ENCODE measurements at regions not wholly inside any gene's neighbourhood (a gene's known extent, or its start where the extent isn't known, plus 50 kb on each side); places are given as distances from the start of the nearest gene placed in this dataset.
"Not testable (repeated sequence)": the region's sequence is repeated elsewhere in the genome, so short reads cannot be mapped to it uniquely, and the experiment has no call there.

GRCh38 chr10:4902571-4903011 is 60.6 kb upstream of the AKR1C1 start:
- ATAC-seq: peak in 1 of 2 donors; percentile 44

GRCh38 chr10:4903126-4903525 is 60.1 kb upstream of the AKR1C1 start:
- H3K36me3 ChIP-seq; ATAC-seq; H3K4me1 ChIP-seq; intact Hi-C loops (cut with DNase I); DNase-seq; H3K9me3 ChIP-seq; H3K27ac ChIP-seq; H3K27me3 ChIP-seq (ENCODE audit: low read depth); H3K4me3 ChIP-seq: not testable (repeated sequence)

More at GRCh38 chr10:4902571-4903011, 60.6 kb upstream of the AKR1C1 start:
- Histone ChIP-seq H3K4me3 (no peak overlapping the region), H3K27ac (no peak overlapping the region), H3K36me3 (no peaks in the 10 kb centered on the region), H3K27me3 (ENCODE audit: low read depth) (no peaks in the 10 kb centered on the region), H3K9me3 (no peaks in the 10 kb centered on the region), H3K4me1 (peaks cover 4% of the 10 kb centered on the region)
- no peak for TF ChIP-seq CTCF (IDR thresholded peaks at IDR 0.05)
- intact Hi-C loops (cut with DNase I): no loop called here
- DNase-seq: no peak

GRCh38 chr10:4903675-4904074 is 59.5 kb upstream of the AKR1C1 start:
- H3K27me3 ChIP-seq (ENCODE audit: low read depth); H3K27ac ChIP-seq; intact Hi-C loops (cut with DNase I); ATAC-seq; DNase-seq; H3K9me3 ChIP-seq; H3K4me3 ChIP-seq; H3K36me3 ChIP-seq; H3K4me1 ChIP-seq: not testable (repeated sequence)

GRCh38 chr10:4909118-4909517 is 54.1 kb upstream of the AKR1C1 start:
- Histone ChIP-seq H3K9me3 (no peaks in the 10 kb centered on the region), H3K27ac (no peak overlapping the region), H3K4me3 (no peak overlapping the region), H3K27me3 (ENCODE audit: low read depth) (no peaks in the 10 kb centered on the region), H3K4me1 (no peaks in the 10 kb centered on the region), H3K36me3 (no peaks in the 10 kb centered on the region)
- no peak for DNase-seq
- no peak for ATAC-seq
- TF ChIP-seq CTCF (IDR thresholded peaks at IDR 0.05): no peak
- intact Hi-C loops (cut with DNase I): no loop called here
